Neuronal stem cell (in vitro differentiated cells): ENCODE measurements at regions not wholly inside any gene's neighbourhood (a gene's known extent, or its start where the extent isn't known, plus 50 kb on each side); places are given as distances from the start of the nearest gene placed in this dataset.

Experiments used
- DNase-seq: peaks from one replicate; pipeline ENCODE4 v3.0.0-alpha.2; 2013; ENCODE audit warnings: low spot score
- H2AFZ ChIP-seq: one replicate; pipeline ENCODE4 v1.6.1; 2013; ENCODE audit warnings: mild to moderate bottlenecking, low read length, inconsistent platforms
- H2AK5ac ChIP-seq: 2 replicates; pipeline ENCODE4 v1.6.1; 2013; ENCODE audit warnings: low read depth, mild to moderate bottlenecking, inconsistent platforms, low read length, moderate library complexity, mixed read lengths
- H2BK120ac ChIP-seq: 2 replicates; pipeline ENCODE4 v1.6.1; 2013; ENCODE audit warnings: low read depth, mild to moderate bottlenecking, inconsistent platforms, low read length, moderate library complexity, mixed read lengths
- H2BK12ac ChIP-seq: one replicate; pipeline ENCODE4 v1.6.1; 2013; ENCODE audit warnings: low read length, inconsistent platforms
- H2BK15ac ChIP-seq: 2 replicates; pipeline ENCODE4 v1.6.1; 2013; ENCODE audit warnings: mild to moderate bottlenecking, low read length, inconsistent platforms, mixed read lengths
- H2BK5ac ChIP-seq: one replicate; pipeline ENCODE4 v1.6.1; 2013; ENCODE audit warnings: inconsistent platforms, mild to moderate bottlenecking, low read length, moderate library complexity
- H3K14ac ChIP-seq: one replicate; pipeline ENCODE4 v1.6.1; 2013; ENCODE audit warnings: low read length, inconsistent platforms
- H3K18ac ChIP-seq: 2 replicates; pipeline ENCODE4 v1.6.1; 2013; ENCODE audit warnings: low read length, inconsistent platforms
- H3K23ac ChIP-seq: 2 replicates; pipeline ENCODE4 v1.6.1; 2013; ENCODE audit warnings: low read depth, mild to moderate bottlenecking, mixed read lengths, low read length, inconsistent platforms; ENCODE audit not compliant: poor library complexity
- H3K27ac ChIP-seq: replicated peaks from 3 replicates; pipeline ENCODE4 v1.5.1; 2013; ENCODE audit warnings: low read length, inconsistent platforms
- H3K27me3 ChIP-seq, 3 experiments: 2 replicates each; pipeline ENCODE4 v1.6.1; 2013; ENCODE audit warnings: low read length in 3 of 3, mild to moderate bottlenecking in 2 of 3, inconsistent platforms in 1 of 3, low read depth in 1 of 3, mixed read lengths in 1 of 3, moderate library complexity in 1 of 3; ENCODE audit not compliant: control insufficient read depth in 3 of 3, insufficient read depth in 3 of 3
- H3K36me3 ChIP-seq, 2 donors: replicated peaks in 1 of 2; 2 replicates each; pipeline ENCODE4 v1.6.1; 2013; ENCODE audit warnings: low read length in 2 of 2; ENCODE audit not compliant: control insufficient read depth in 2 of 2, insufficient read depth in 2 of 2
- H3K4ac ChIP-seq: 2 replicates; pipeline ENCODE4 v1.6.1; 2013; ENCODE audit warnings: inconsistent platforms, mild to moderate bottlenecking, low read length, moderate library complexity
- H3K4me1 ChIP-seq, 2 donors: 1 replicate in 1 of 2; 2 replicates in 1 of 2; pipeline ENCODE4 v1.6.1; 2013; ENCODE audit warnings: low read length in 2 of 2, low read depth in 1 of 2; ENCODE audit not compliant: control insufficient read depth in 2 of 2, insufficient read depth in 1 of 2
- H3K4me2 ChIP-seq: one replicate; pipeline ENCODE4 v1.6.1; 2013; ENCODE audit warnings: mild to moderate bottlenecking, low read length, inconsistent platforms; ENCODE audit not compliant: insufficient read depth, poor library complexity, severe bottlenecking
- H3K4me3 ChIP-seq, 2 donors: 2 replicates each; pipeline ENCODE4 v1.5.1; 2013; ENCODE audit warnings: low read length in 2 of 2, mild to moderate bottlenecking in 2 of 2, inconsistent platforms in 1 of 2, moderate library complexity in 1 of 2
- H3K79me1 ChIP-seq: one replicate; pipeline ENCODE4 v1.6.1; 2013; ENCODE audit warnings: low read depth, mild to moderate bottlenecking, inconsistent platforms, low read length, moderate library complexity
- H3K9ac ChIP-seq: one replicate; pipeline ENCODE4 v1.6.1; 2013; ENCODE audit warnings: mild to moderate bottlenecking, low read depth, low read length, inconsistent platforms; ENCODE audit not compliant: poor library complexity
- H3K9me3 ChIP-seq, 2 donors: replicated peaks in 1 of 2; 2 replicates each; pipeline versions ENCODE3 to v1.6.1; 2013; ENCODE audit warnings: low read length in 2 of 2, mild to moderate bottlenecking in 2 of 2, inconsistent platforms in 1 of 2, low read depth in 1 of 2, mixed read lengths in 1 of 2, moderate library complexity in 1 of 2; ENCODE audit not compliant: control insufficient read depth in 2 of 2, insufficient read depth in 1 of 2
- H4K8ac ChIP-seq: one replicate; pipeline ENCODE4 v1.6.1; 2013; ENCODE audit warnings: low read depth, mild to moderate bottlenecking, inconsistent platforms, low read length, moderate library complexity
- H4K91ac ChIP-seq: one replicate; pipeline ENCODE4 v1.6.1; 2013; ENCODE audit warnings: low read length, low read depth, mild to moderate bottlenecking, inconsistent platforms; ENCODE audit not compliant: poor library complexity
- WGBS, 2 donors: extraction: QIAGEN DNeasy Blood & Tissue Kit; methylation state at CpG; one replicate each; pipeline ENCODE4 v1.1.7; 2013; ENCODE audit warnings: missing lambda C conversion rate in 2 of 2, mixed read lengths in 1 of 2; ENCODE audit not compliant: insufficient read length in 2 of 2, insufficient replicate concordance in 1 of 2; ENCODE audit errors: extremely low coverage in 2 of 2; 5-methylcytosine and 5-hydroxymethylcytosine counted together

DNA sequence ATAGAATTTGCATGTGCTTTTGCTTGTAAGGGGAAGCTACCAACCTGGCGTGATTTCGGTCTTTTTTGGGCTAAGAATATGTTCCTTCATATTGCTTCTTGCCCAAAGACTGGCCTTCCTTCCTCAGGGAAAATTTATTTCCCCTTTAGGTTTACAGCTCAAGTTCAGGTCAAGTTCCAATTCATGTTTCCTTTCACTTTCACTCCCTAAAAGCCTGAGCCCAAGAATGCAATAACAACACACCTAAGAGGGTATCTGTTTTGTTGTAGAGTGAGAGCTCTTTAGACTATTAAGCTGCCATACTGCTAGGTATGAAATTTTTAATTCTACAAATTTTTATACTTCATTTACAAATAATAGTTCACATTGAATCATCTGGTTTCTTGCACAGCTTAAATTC lies 299.6 kb downstream of the TLL1 start:
- Histone ChIP-seq H2BK120ac (no peak overlapping the region), H3K4me3 (no peak overlapping the region), H3K18ac (no peak overlapping the region), H4K91ac (no peak overlapping the region), H3K4ac (no peak overlapping the region), H3K14ac (no peak overlapping the region), H3K27me3 (no peaks in the 10 kb centered on the region), H2AFZ (no peak overlapping the region), H4K8ac (no peak overlapping the region), H3K23ac (no peak overlapping the region), H3K79me1 (no peaks in the 10 kb centered on the region), H3K9ac (no peak overlapping the region), H2BK12ac (no peak overlapping the region), H3K9me3 (no peaks in the 10 kb centered on the region), H2BK5ac (no peak overlapping the region), H3K4me2 (no peak overlapping the region), H3K4me1 (peaks cover 0 to 2% of the 10 kb centered on the region in 2 donors), H3K36me3 (no peaks in the 10 kb centered on the region), H2BK15ac (no peak overlapping the region), H2AK5ac (no peak overlapping the region), H3K27ac (no peak overlapping the region)
- DNase-seq, result no peak
- WGBS, 2 donors, result no CpG with 5 or more reads among the region's 2 CpGs

DNA sequence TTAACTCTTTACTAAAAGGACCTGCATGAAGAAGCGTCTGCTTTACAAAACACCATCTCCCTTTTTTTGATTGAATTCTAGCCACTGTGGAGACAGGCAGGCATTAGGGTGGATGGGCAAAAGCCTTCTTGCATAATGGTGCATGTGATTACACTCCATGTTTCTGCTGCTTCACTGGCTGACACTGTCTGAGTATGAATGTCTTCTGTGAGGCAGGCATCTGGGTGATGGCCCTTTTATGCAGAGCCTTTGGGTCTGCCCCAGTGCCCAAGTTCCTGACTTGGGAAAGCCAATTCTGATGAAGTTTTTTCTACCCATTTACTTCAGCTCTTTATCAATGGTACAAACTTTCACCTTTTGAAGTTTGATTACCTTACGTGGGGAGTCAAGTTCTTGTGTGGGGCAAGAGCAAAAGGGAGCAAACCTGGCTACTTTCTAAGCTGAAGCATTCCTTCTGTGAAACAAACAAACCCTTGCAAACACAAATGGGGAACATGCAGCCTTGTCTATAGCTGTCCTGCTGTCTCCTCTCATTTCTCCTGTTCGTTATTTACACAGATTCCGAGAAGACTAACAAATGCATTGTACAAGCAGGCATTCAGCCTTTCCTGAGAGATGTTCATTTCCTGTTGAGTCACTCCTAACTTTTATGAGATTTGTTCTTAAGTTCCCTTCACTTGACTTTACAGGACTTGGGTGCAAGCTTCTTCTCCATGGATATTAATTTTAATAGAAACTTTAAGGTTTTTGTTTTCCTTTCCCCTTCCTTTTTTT lies 301.9 kb downstream of the TLL1 start:
- H3K23ac ChIP-seq, result no peak overlapping the region
- no peak overlapping the region for H2BK5ac ChIP-seq
- peaks cover 0 to 2% of the 10 kb centered on the region in 2 donors for H3K4me1 ChIP-seq
- H2BK15ac ChIP-seq, result no peak overlapping the region
- H3K27ac ChIP-seq, result no peak overlapping the region
- H3K79me1 ChIP-seq, result no peaks in the 10 kb centered on the region
- no CpG with 5 or more reads among the region's 4 CpGs for WGBS, 2 donors
- H2BK120ac ChIP-seq, result no peak overlapping the region
- no peak overlapping the region for H3K9ac ChIP-seq
- H2AK5ac ChIP-seq, result no peak overlapping the region
- no peaks in the 10 kb centered on the region for H3K9me3 ChIP-seq
- no peak overlapping the region for H2BK12ac ChIP-seq
- H3K4ac ChIP-seq, result no peak overlapping the region
- DNase-seq, result no peak
- no peak overlapping the region for H2AFZ ChIP-seq
- H3K36me3 ChIP-seq, result no peaks in the 10 kb centered on the region
- H4K91ac ChIP-seq, result no peak overlapping the region
- H4K8ac ChIP-seq, result no peak overlapping the region
- no peak overlapping the region for H3K14ac ChIP-seq
- no peak overlapping the region for H3K4me3 ChIP-seq
- no peaks in the 10 kb centered on the region for H3K27me3 ChIP-seq
- no peak overlapping the region for H3K4me2 ChIP-seq
- no peak overlapping the region for H3K18ac ChIP-seq

DNA sequence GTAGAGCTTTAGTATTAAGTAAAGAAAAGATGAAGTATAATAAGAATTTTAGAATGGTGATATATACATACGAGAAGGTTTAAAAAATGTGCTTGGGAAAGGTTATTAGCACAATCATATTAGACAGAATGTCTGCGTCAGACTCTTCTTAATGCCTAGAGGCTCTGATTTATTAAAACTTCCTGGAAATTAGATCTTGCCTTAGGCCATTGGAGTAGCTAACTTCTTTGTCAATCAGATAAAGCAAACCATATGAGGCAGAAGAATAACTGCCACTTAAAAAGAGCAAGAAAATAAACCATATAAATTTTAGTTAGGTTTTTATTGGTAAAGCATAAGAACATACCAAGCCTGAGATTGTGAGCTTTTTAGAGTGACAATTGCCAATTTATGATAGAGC lies 309.1 kb downstream of the TLL1 start:
- no peak overlapping the region for H4K91ac ChIP-seq
- no peak overlapping the region for H2BK5ac ChIP-seq
- WGBS, 2 donors, result 100% methylated on average over 1 of the region's 2 CpGs
- no peak overlapping the region for H3K9ac ChIP-seq
- no peak overlapping the region for H3K23ac ChIP-seq
- no peaks in the 10 kb centered on the region for H3K36me3 ChIP-seq
- H3K14ac ChIP-seq, result no peak overlapping the region
- H3K4me2 ChIP-seq, result no peak overlapping the region
- H2AK5ac ChIP-seq, result no peak overlapping the region
- H3K79me1 ChIP-seq, result no peaks in the 10 kb centered on the region
- H3K9me3 ChIP-seq, result no peaks in the 10 kb centered on the region
- no peak overlapping the region for H2BK15ac ChIP-seq
- H4K8ac ChIP-seq, result no peak overlapping the region
- H3K4me3 ChIP-seq, result no peak overlapping the region
- no peaks in the 10 kb centered on the region for H3K27me3 ChIP-seq
- H3K27ac ChIP-seq, result no peak overlapping the region
- H2BK120ac ChIP-seq, result no peak overlapping the region
- no peak overlapping the region for H2AFZ ChIP-seq
- no peak overlapping the region for H2BK12ac ChIP-seq
- H3K4me1 ChIP-seq, result no peaks in the 10 kb centered on the region
- no peak overlapping the region for H3K4ac ChIP-seq
- no peak overlapping the region for H3K18ac ChIP-seq
- DNase-seq, result no peak

DNA sequence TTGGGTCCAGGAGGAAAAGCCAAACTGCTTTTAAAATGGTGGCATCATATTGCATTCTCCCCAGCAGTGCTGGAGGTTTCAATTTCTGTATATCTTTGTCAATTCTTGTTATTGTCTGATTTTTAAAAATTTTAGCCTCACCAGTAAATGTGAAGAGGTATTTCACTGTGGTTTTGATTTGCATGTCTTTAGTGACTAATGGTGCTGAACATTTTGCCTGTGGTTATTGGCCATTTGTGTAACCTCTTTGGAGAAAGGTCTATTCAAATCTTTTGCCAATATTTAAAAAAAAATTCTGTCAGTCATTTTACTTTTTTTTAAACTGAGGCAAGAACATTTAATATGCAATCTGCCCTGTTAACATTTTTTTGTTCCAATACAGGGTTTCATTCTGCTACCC lies 322.1 kb downstream of the TLL1 start:
- no peak overlapping the region for H2AFZ ChIP-seq

More for the DNA sequence above, 322.1 kb downstream of the TLL1 start:
- Histone ChIP-seq H3K4me2 (no peak overlapping the region), H3K14ac (no peak overlapping the region), H3K27ac (no peak overlapping the region), H3K9ac (no peak overlapping the region), H3K23ac (no peak overlapping the region), H2AK5ac (no peak overlapping the region), H3K36me3 (no peaks in the 10 kb centered on the region), H2BK120ac (no peak overlapping the region), H2BK12ac (no peak overlapping the region), H3K4me1 (no peaks in the 10 kb centered on the region), H4K8ac (no peak overlapping the region), H3K79me1 (peaks cover 2% of the 10 kb centered on the region), H3K4ac (no peak overlapping the region), H2BK15ac (no peak overlapping the region), H3K18ac (no peak overlapping the region), H3K9me3 (no peaks in the 10 kb centered on the region), H3K4me3 (no peak overlapping the region), H4K91ac (no peak overlapping the region), H3K27me3 (no peaks in the 10 kb centered on the region), H2BK5ac (no peak overlapping the region)
- DNase-seq, result no peak
